ENCODE measurements at regions not wholly inside any gene's neighbourhood (a gene's known extent, or its start where the extent isn't known, plus 50 kb on each side); places are given as distances from the start of the nearest gene placed in this dataset.

DNA sequence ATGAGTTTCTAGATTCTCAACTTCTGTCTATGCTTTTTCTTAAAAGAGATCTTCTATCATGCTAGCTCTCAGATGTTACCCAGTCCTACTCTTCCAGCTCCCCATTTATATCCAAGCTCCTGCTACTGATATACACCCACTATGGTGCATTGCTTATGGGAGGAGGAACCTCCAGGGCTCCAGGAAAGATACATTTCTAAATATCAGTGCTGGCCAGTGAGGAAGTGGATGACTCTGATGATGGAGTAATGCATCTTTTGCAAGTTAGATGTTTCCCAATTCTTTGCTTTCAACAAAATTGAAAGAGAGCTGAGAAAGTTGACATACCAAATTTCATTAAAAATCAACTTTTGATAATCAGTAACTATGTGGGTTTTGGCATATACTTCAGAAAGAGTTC, 105.7 kb upstream of the RESF1 start:
- peaks cover 60% of the 10 kb centered on the region for H3K9me3 ChIP-seq (ENCODE audit: insufficient read depth, low read length, severe bottlenecking)
- H3K27me3 ChIP-seq (ENCODE audit: insufficient read depth, low read length, poor library complexity), result no peaks in the 10 kb centered on the region
- H4K20me1 ChIP-seq (ENCODE audit: insufficient read depth, low read length), result no peaks in the 10 kb centered on the region
- H2AFZ ChIP-seq (ENCODE audit: low read depth, low read length), result no peak overlapping the region
- H3K4me2 ChIP-seq (ENCODE audit: insufficient read depth, low read length), result no peak overlapping the region
- no peak for DNase-seq
- H3K4me1 ChIP-seq (ENCODE audit: insufficient read depth, low read length), result no peaks in the 10 kb centered on the region
- no peaks in the 10 kb centered on the region for H3K79me2 ChIP-seq (ENCODE audit: insufficient read depth, low read length)
- no peak for TF ChIP-seq EZH2 (IDR thresholded peaks at IDR 0.05; ENCODE audit: borderline replicate concordance, low read depth, low read length, severe bottlenecking)
- no peak for TF ChIP-seq CTCF (IDR thresholded peaks at IDR 0.05; ENCODE audit: borderline replicate concordance, extremely low read depth, low read length, poor library complexity, severe bottlenecking)
- no peak overlapping the region for H3K4me3 ChIP-seq (ENCODE audit: low read depth in 1 of 2, low read length in 2 of 2)
- no peak overlapping the region for H3K9ac ChIP-seq (ENCODE audit: low read depth, low read length)
- H3K36me3 ChIP-seq (ENCODE audit: insufficient read depth, low read length), result no peaks in the 10 kb centered on the region
- ATAC-seq (ENCODE audit: insufficient read depth, low read depth), result no peak
- no peak overlapping the region for H3K27ac ChIP-seq (ENCODE audit: low read length)

GRCh38 chr12:31850268-31850667, 108.9 kb upstream of the RESF1 start:
- Histone ChIP-seq H3K27me3 (ENCODE audit: insufficient read depth, low read length, poor library complexity) (no peaks in the 10 kb centered on the region), H2AFZ (ENCODE audit: low read depth, low read length) (no peak overlapping the region), H3K79me2 (ENCODE audit: insufficient read depth, low read length) (no peaks in the 10 kb centered on the region), H3K4me2 (ENCODE audit: insufficient read depth, low read length) (no peak overlapping the region), H3K4me3 (ENCODE audit: low read depth in 1 of 2, low read length in 2 of 2) (no peak overlapping the region), H3K9ac (ENCODE audit: low read depth, low read length) (no peak overlapping the region), H3K4me1 (ENCODE audit: insufficient read depth, low read length) (no peaks in the 10 kb centered on the region), H3K27ac (ENCODE audit: low read length) (no peak overlapping the region), H3K9me3 (ENCODE audit: insufficient read depth, low read length, severe bottlenecking) (peaks cover 80% of the 10 kb centered on the region), H3K36me3 (ENCODE audit: insufficient read depth, low read length) (no peaks in the 10 kb centered on the region), H4K20me1 (ENCODE audit: insufficient read depth, low read length) (no peaks in the 10 kb centered on the region)
- TF ChIP-seq CTCF (IDR thresholded peaks at IDR 0.05; ENCODE audit: borderline replicate concordance, extremely low read depth, low read length, poor library complexity, severe bottlenecking), result no peak
- TF ChIP-seq EZH2 (IDR thresholded peaks at IDR 0.05; ENCODE audit: borderline replicate concordance, low read depth, low read length, severe bottlenecking), result no peak
- ATAC-seq (ENCODE audit: insufficient read depth, low read depth), result no peak
- DNase-seq, result no peak

GRCh38 chr12:31849090-31849687, 110.0 kb upstream of the RESF1 start:
- ATAC-seq (ENCODE audit: insufficient read depth, low read depth) (no peak), DNase-seq (no peak)
- TF ChIP-seq CTCF (IDR thresholded peaks at IDR 0.05; ENCODE audit: borderline replicate concordance, extremely low read depth, low read length, poor library complexity, severe bottlenecking) (no peak), EZH2 (IDR thresholded peaks at IDR 0.05; ENCODE audit: borderline replicate concordance, low read depth, low read length, severe bottlenecking) (no peak)
- Histone ChIP-seq H3K4me3 (ENCODE audit: low read depth in 1 of 2, low read length in 2 of 2) (no peak overlapping the region), H3K36me3 (ENCODE audit: insufficient read depth, low read length) (no peaks in the 10 kb centered on the region), H3K4me2 (ENCODE audit: insufficient read depth, low read length) (no peak overlapping the region), H3K4me1 (ENCODE audit: insufficient read depth, low read length) (no peaks in the 10 kb centered on the region), H3K9ac (ENCODE audit: low read depth, low read length) (no peak overlapping the region), H3K9me3 (ENCODE audit: insufficient read depth, low read length, severe bottlenecking) (peaks cover 78% of the 10 kb centered on the region), H3K27ac (ENCODE audit: low read length) (no peak overlapping the region), H2AFZ (ENCODE audit: low read depth, low read length) (no peak overlapping the region), H3K79me2 (ENCODE audit: insufficient read depth, low read length) (no peaks in the 10 kb centered on the region), H3K27me3 (ENCODE audit: insufficient read depth, low read length, poor library complexity) (no peaks in the 10 kb centered on the region), H4K20me1 (ENCODE audit: insufficient read depth, low read length) (no peaks in the 10 kb centered on the region)

Data from DND-41 (cell line).